ENCODE measurements at regions not wholly inside any gene's neighbourhood (a gene's known extent, or its start where the extent isn't known, plus 50 kb on each side); places are given as distances from the start of the nearest gene placed in this dataset.
A peak's percentile ranks its signal among the peaks of the same experiment; 100 is the strongest.

- TF ChIP-seq SMAD2 (IDR thresholded peaks at IDR 0.05; ENCODE audit: low read depth, low read length) (no peak), AFF1 (IDR thresholded peaks at IDR 0.05; ENCODE audit: low read depth in 1 of 2, partially characterized antibody in 2 of 2) (peak; percentile 74 to 94), ZNF76 (CRISPR knock-in tag; IDR thresholded peaks at IDR 0.05; ENCODE audit: borderline replicate concordance) (no peak; the same call in 1 of the 2 replicates), CUX1 (CRISPR knock-in tag; IDR thresholded peaks at IDR 0.05) (peak; percentile 90), NFE2 (IDR thresholded peaks at IDR 0.05; ENCODE audit: low read depth) (peak; percentile 88), PTRF (tag; IDR thresholded peaks at IDR 0.05) (0 out of 2 replicates have a peak, but pooled peaks have one; percentile 53), ZNF146 (CRISPR knock-in tag; IDR thresholded peaks at IDR 0.05; ENCODE audit: unreplicated experiment) (no peak), TOE1 (IDR thresholded peaks at IDR 0.05; ENCODE audit: borderline replicate concordance) (peak; percentile 66), TOE1 (CRISPR knock-in tag; IDR thresholded peaks at IDR 0.05; ENCODE audit: borderline replicate concordance, low read depth) (no peak), E2F1 (CRISPR knock-in tag; IDR thresholded peaks at IDR 0.05) (no peak), POLR2AphosphoS2 (IDR thresholded peaks at IDR 0.05; ENCODE audit: low read length) (no peak), ZNF175 (CRISPR knock-in tag; IDR thresholded peaks at IDR 0.05; ENCODE audit: low read depth) (peak; percentile 89; the same call in 1 of the 2 replicates), CBX5 (IDR thresholded peaks at IDR 0.05; ENCODE audit: borderline replicate concordance, low read depth) (no peak), BMI1 (IDR thresholded peaks at IDR 0.05; ENCODE audit: low read length) (no peak), TBP (optimal IDR thresholded peaks at IDR 0.05; ENCODE audit: low read depth, low read length) (peak; percentile 45), ETV5 (CRISPR knock-in tag; IDR thresholded peaks at IDR 0.05; ENCODE audit: low read depth) (peak; percentile 85), PHTF2 (CRISPR knock-in tag; IDR thresholded peaks at IDR 0.05) (no peak), NELFE (IDR thresholded peaks at IDR 0.05; ENCODE audit: insufficient read depth, insufficient read length) (no peak)
Measured at GRCh38 chr1:234975122-234975940, 153.3 kb downstream of the TOMM20 start (continued).

Data from K562 (cell line).